Mesenchymal stem cell (in vitro differentiated cells and primary cell): ENCODE measurements at regions not wholly inside any gene's neighbourhood (a gene's known extent, or its start where the extent isn't known, plus 50 kb on each side); places are given as distances from the start of the nearest gene placed in this dataset.
"Not testable (repeated sequence)": the region's sequence is repeated elsewhere in the genome, so short reads cannot be mapped to it uniquely, and the experiment has no call there.

Experiments used
- DNase-seq: peaks from one replicate; pipeline ENCODE4 v3.0.0-alpha.2; 2013
- H2AFZ ChIP-seq: one replicate; pipeline ENCODE4 v1.6.1; 2013; ENCODE audit warnings: low read depth, mild to moderate bottlenecking, control low read depth, inconsistent platforms, low read length, moderate library complexity
- H2AK5ac ChIP-seq: 2 replicates; pipeline ENCODE4 v1.6.1; 2013; ENCODE audit warnings: low read length, moderate library complexity, mild to moderate bottlenecking, inconsistent platforms; ENCODE audit not compliant: severe bottlenecking
- H2BK120ac ChIP-seq: one replicate; pipeline ENCODE4 v1.6.1; 2013; ENCODE audit warnings: low read depth, mild to moderate bottlenecking, inconsistent platforms, low read length, moderate library complexity
- H2BK12ac ChIP-seq, 2 experiments: one replicate each; pipeline ENCODE4 v1.6.1; 2013; ENCODE audit warnings: inconsistent platforms in 2 of 2, low read length in 2 of 2, mild to moderate bottlenecking in 2 of 2, moderate library complexity in 2 of 2, control low read depth in 1 of 2
- H2BK15ac ChIP-seq: one replicate; pipeline ENCODE4 v1.6.1; 2013; ENCODE audit warnings: mild to moderate bottlenecking, low read depth, inconsistent platforms; ENCODE audit not compliant: poor library complexity, severe bottlenecking
- H2BK5ac ChIP-seq: 2 replicates; pipeline ENCODE4 v1.6.1; 2013; ENCODE audit warnings: low read depth, mild to moderate bottlenecking, low read length, control low read depth, inconsistent platforms; ENCODE audit not compliant: poor library complexity, severe bottlenecking
- H3K14ac ChIP-seq, 2 experiments: one replicate each; pipeline ENCODE4 v1.6.1; 2013; ENCODE audit warnings: inconsistent platforms in 2 of 2, low read length in 2 of 2, control low read depth in 1 of 2, mild to moderate bottlenecking in 1 of 2, moderate library complexity in 1 of 2
- H3K18ac ChIP-seq, 2 experiments: one replicate each; pipeline ENCODE4 v1.6.1; 2013; ENCODE audit warnings: inconsistent platforms in 2 of 2, low read length in 2 of 2, control low read depth in 1 of 2, low read depth in 1 of 2, mild to moderate bottlenecking in 1 of 2
- H3K23ac ChIP-seq, 2 experiments: one replicate each; pipeline ENCODE4 v1.6.1; 2013; ENCODE audit warnings: inconsistent platforms in 2 of 2, low read length in 2 of 2, mild to moderate bottlenecking in 2 of 2, moderate library complexity in 2 of 2, control low read depth in 1 of 2
- H3K27ac ChIP-seq: 2 replicates; pipeline ENCODE4 v1.5.1; 2013; ENCODE audit warnings: mild to moderate bottlenecking, moderate library complexity, low read length, control low read depth, inconsistent platforms; ENCODE audit not compliant: poor library complexity, severe bottlenecking
- H3K27me3 ChIP-seq, 2 experiments: 2 replicates each; pipeline versions ENCODE4 v1.6.1 to v1.7.0; 2013; ENCODE audit warnings: low read length in 2 of 2, mild to moderate bottlenecking in 2 of 2, moderate library complexity in 2 of 2, control low read depth in 1 of 2, inconsistent platforms in 1 of 2; ENCODE audit not compliant: control insufficient read depth in 1 of 2, insufficient read depth in 1 of 2
- H3K36me3 ChIP-seq, 2 experiments: 2 replicates each; pipeline versions ENCODE4 v1.6.1 to v1.7.0; 2013; ENCODE audit warnings: low read length in 2 of 2, control low read depth in 1 of 2, inconsistent platforms in 1 of 2, low read depth in 1 of 2, mild to moderate bottlenecking in 1 of 2; ENCODE audit not compliant: insufficient read depth in 2 of 2, control insufficient read depth in 1 of 2
- H3K4ac ChIP-seq, 2 experiments: one replicate each; pipeline ENCODE4 v1.6.1; 2013; ENCODE audit warnings: inconsistent platforms in 2 of 2, low read length in 2 of 2, mild to moderate bottlenecking in 2 of 2, moderate library complexity in 2 of 2, control low read depth in 1 of 2, low read depth in 1 of 2
- H3K4me1 ChIP-seq: 2 replicates; pipeline ENCODE4 v1.6.1; 2013; ENCODE audit warnings: low read depth, low read length, control low read depth; ENCODE audit not compliant: control insufficient read depth, insufficient read depth
- H3K4me2 ChIP-seq: 2 replicates; pipeline ENCODE4 v1.6.1; 2013; ENCODE audit warnings: low read length, mild to moderate bottlenecking, inconsistent platforms; ENCODE audit not compliant: poor library complexity, severe bottlenecking
- H3K4me3 ChIP-seq, 2 experiments: 2 replicates each; pipeline versions ENCODE4 v1.5.1 to v1.7.0; 2013; ENCODE audit warnings: low read length in 2 of 2, mild to moderate bottlenecking in 2 of 2, control low read depth in 1 of 2, low read depth in 1 of 2; ENCODE audit not compliant: insufficient read depth in 1 of 2
- H3K79me1 ChIP-seq: replicated peaks from 2 replicates; pipeline ENCODE4 v1.6.1; 2013; ENCODE audit warnings: mild to moderate bottlenecking, control low read depth, low read length, inconsistent platforms; ENCODE audit not compliant: poor library complexity, severe bottlenecking
- H3K9ac ChIP-seq: 2 replicates; pipeline ENCODE4 v1.7.0; 2013; ENCODE audit warnings: mild to moderate bottlenecking, low read length, moderate library complexity
- H3K9me3 ChIP-seq: 2 replicates; pipeline ENCODE4 v1.7.0; 2013; ENCODE audit warnings: mild to moderate bottlenecking, low read length; ENCODE audit not compliant: control insufficient read depth
- H4K8ac ChIP-seq: one replicate; pipeline ENCODE4 v1.6.1; 2013; ENCODE audit warnings: inconsistent platforms, mild to moderate bottlenecking, low read length, moderate library complexity
- H4K91ac ChIP-seq: one replicate; pipeline ENCODE4 v1.6.1; 2013; ENCODE audit warnings: mild to moderate bottlenecking, low read length, inconsistent platforms
- WGBS: methylation state at CpG from one replicate; pipeline ENCODE4 v1.1.7; 2013; ENCODE audit warnings: mixed read lengths; 5-methylcytosine and 5-hydroxymethylcytosine counted together

DNA sequence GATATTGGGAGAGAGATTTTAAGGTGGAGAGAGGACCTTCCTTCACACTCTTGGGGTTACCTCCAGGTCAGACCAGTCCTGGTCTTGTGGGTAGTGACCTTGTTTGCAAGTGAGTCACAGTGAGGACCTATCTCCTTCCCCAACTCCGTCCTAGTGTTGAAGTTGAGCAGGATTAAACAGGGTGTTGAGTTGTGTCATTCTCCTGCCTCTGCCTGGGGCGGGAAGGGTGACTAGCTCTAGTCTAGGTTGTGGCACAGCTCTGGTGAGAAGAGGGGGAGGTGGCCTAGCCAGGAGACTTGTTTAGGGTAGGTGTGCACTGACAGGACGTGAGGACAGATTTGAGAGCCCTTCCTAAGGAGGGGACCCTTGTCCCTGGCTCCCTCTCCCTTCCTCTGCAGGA, 119.6 kb upstream of the PITX1 start:
- Histone ChIP-seq H3K4ac (no peak overlapping the region), H4K8ac (no peak overlapping the region), H3K27ac (no peak overlapping the region), H3K9ac (no peak overlapping the region), H2BK15ac (no peak overlapping the region), H2AFZ (no peak overlapping the region), H2AK5ac (no peak overlapping the region), H4K91ac (no peak overlapping the region), H3K36me3 (no peaks in the 10 kb centered on the region), H3K18ac (no peak overlapping the region), H3K4me3 (no peak overlapping the region), H3K4me1 (no peaks in the 10 kb centered on the region), H2BK12ac (no peak overlapping the region), H3K23ac (no peak overlapping the region), H3K14ac (no peak overlapping the region), H2BK120ac (no peak overlapping the region), H3K27me3 (peaks cover 4 to 26% of the 10 kb centered on the region in 2 experiments), H2BK5ac (no peak overlapping the region), H3K79me1 (no peaks in the 10 kb centered on the region), H3K9me3 (peaks cover 5% of the 10 kb centered on the region), H3K4me2 (no peak overlapping the region)
- 81% methylated on average over 3 of the region's 3 CpGs for WGBS
- no peak for DNase-seq

DNA sequence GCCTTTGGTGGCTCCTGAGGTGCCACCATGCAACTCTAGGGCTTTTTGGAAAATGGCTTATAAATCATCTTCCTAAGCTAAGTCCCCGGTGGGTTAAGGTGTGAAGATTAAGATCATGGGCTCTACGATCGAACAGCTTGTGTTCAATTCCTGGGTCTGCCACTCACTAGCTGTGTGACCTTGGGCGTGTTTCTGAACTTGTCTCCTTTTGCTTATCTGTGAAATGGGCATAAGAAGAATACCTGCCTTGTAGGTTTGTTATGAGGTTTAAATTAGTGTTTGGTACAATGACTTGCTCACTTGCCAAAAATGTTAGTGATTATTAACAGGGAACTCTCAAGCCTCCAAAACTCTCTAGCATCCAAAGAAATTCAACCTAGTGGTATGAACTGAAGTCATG, 119.2 kb upstream of the PITX1 start:
- no peak overlapping the region for H2AK5ac ChIP-seq
- WGBS = 77% methylated on average over 4 of the region's 4 CpGs
- no peak overlapping the region for H3K9ac ChIP-seq
- H4K8ac ChIP-seq = no peak overlapping the region
- no peak overlapping the region for H3K27ac ChIP-seq
- H3K18ac ChIP-seq = no peak overlapping the region
- no peak overlapping the region for H3K4me2 ChIP-seq
- no peak overlapping the region for H2BK12ac ChIP-seq
- H3K4me1 ChIP-seq = no peaks in the 10 kb centered on the region
- no peaks in the 10 kb centered on the region for H3K79me1 ChIP-seq
- H4K91ac ChIP-seq = no peak overlapping the region
- H3K14ac ChIP-seq = no peak overlapping the region
- no peak overlapping the region for H2AFZ ChIP-seq
- H2BK5ac ChIP-seq = no peak overlapping the region
- H3K23ac ChIP-seq = no peak overlapping the region
- no peak for DNase-seq
- no peak overlapping the region for H3K4ac ChIP-seq
- no peaks in the 10 kb centered on the region for H3K36me3 ChIP-seq
- no peak overlapping the region for H3K4me3 ChIP-seq
- H2BK120ac ChIP-seq = no peak overlapping the region
- H3K27me3 ChIP-seq = peaks cover 4 to 26% of the 10 kb centered on the region in 2 experiments
- H3K9me3 ChIP-seq = peaks cover 4% of the 10 kb centered on the region
- H2BK15ac ChIP-seq = no peak overlapping the region

DNA sequence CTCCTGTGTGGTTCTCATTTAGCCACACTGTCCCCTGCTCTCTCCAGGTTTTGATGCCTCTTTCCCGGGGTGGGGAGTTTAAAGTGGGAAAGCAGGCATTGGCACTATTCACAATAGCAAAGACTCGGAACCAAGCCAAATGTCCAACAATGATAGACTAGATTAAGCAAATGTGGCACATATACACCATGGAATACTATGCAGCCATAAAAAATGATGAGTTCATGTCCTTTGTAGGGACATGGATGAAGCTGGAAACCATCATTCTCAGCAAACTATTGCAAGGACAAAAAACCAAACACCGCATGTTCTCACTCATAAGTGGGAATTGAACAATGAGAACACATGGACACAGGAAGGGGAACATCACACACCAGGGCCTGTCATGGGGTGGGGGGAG, 117.6 kb upstream of the PITX1 start:
- H4K8ac ChIP-seq, H2BK120ac ChIP-seq, H3K79me1 ChIP-seq, H3K4me2 ChIP-seq, H3K14ac ChIP-seq, H3K9ac ChIP-seq, H2BK5ac ChIP-seq, H3K4me3 ChIP-seq, H3K27ac ChIP-seq, H3K4ac ChIP-seq, H3K4me1 ChIP-seq, H3K36me3 ChIP-seq, H2AFZ ChIP-seq, H4K91ac ChIP-seq, DNase-seq, H3K9me3 ChIP-seq, H3K18ac ChIP-seq, H2AK5ac ChIP-seq, H2BK15ac ChIP-seq, H2BK12ac ChIP-seq, H3K23ac ChIP-seq: not testable (repeated sequence)
- H3K27me3 ChIP-seq = peaks cover 4 to 26% of the 10 kb centered on the region in 2 experiments
- WGBS = 92% methylated on average over 2 of the region's 3 CpGs

DNA sequence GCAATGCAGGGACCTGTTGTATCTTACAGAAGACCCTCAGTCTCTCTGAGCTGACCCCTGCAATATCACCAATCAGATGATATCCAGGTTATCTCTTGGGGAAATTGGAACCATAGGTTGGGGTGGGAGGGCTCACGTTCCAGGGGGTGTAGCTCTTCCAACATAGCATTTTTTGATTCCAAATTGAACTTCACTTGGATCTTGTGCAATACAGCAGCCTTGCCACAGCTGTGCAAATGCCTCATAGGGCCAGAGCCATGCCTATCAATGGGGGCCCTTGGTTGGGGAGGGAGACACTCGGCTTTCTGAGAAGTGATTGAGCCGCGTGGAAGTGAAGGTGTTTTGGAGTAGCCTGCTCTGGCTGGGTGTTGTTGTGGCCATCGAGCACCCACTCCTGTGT, 117.2 kb upstream of the PITX1 start:
- Histone ChIP-seq H2BK120ac (no peak overlapping the region), H3K18ac (no peak overlapping the region), H3K4ac (no peak overlapping the region), H2BK5ac (no peak overlapping the region), H3K9me3 (no peaks in the 10 kb centered on the region), H3K23ac (no peak overlapping the region), H3K27me3 (peaks cover 4 to 26% of the 10 kb centered on the region in 2 experiments), H3K36me3 (no peaks in the 10 kb centered on the region), H2AK5ac (no peak overlapping the region), H2AFZ (no peak overlapping the region), H3K4me2 (no peak overlapping the region), H3K27ac (no peak overlapping the region), H3K9ac (no peak overlapping the region), H3K4me1 (no peaks in the 10 kb centered on the region), H2BK12ac (no peak overlapping the region), H3K79me1 (no peaks in the 10 kb centered on the region), H4K8ac (no peak overlapping the region), H4K91ac (no peak overlapping the region), H2BK15ac (no peak overlapping the region), H3K14ac (no peak overlapping the region), H3K4me3 (no peak overlapping the region)
- 86% methylated on average over 4 of the region's 5 CpGs for WGBS
- DNase-seq = no peak
